HG03064 (cell line): ENCODE measurements at regions not wholly inside any gene's neighbourhood (a gene's known extent, or its start where the extent isn't known, plus 50 kb on each side); places are given as distances from the start of the nearest gene placed in this dataset.

Experiments used
- ATAC-seq: cut with Tn5 transposase; IDR thresholded peaks from one replicate; pipeline ENCODE4 v1.9.1; 2021; ENCODE audit warnings: low read depth; ENCODE audit not compliant: unreplicated experiment

- ATAC-seq, result no peak
Measured at GRCh38 chr4:117783716-117784115, 250.6 kb upstream of the NDST3 start.

GRCh38 chr4:117784266-117784665, 250.0 kb upstream of the NDST3 start:
- no peak for ATAC-seq

GRCh38 chr4:117786566-117786965, 247.7 kb upstream of the NDST3 start:
- ATAC-seq, result no peak

- no peak for ATAC-seq
Measured at GRCh38 chr4:117793845-117794480, 240.3 kb upstream of the NDST3 start.

GRCh38 chr4:117796677-117797076, 237.6 kb upstream of the NDST3 start:
- no peak for ATAC-seq

GRCh38 chr4:117800636-117801035, 233.7 kb upstream of the NDST3 start:
- no peak for ATAC-seq

- no peak for ATAC-seq
Measured at GRCh38 chr4:117801756-117802155, 232.5 kb upstream of the NDST3 start.

- no peak for ATAC-seq
Measured at GRCh38 chr4:117811731-117812130, 222.6 kb upstream of the NDST3 start.

GRCh38 chr4:117814277-117815246, 219.7 kb upstream of the NDST3 start:
- ATAC-seq, result no peak

GRCh38 chr4:117817301-117817700, 217.0 kb upstream of the NDST3 start:
- ATAC-seq, result no peak

GRCh38 chr4:117821834-117822233, 212.5 kb upstream of the NDST3 start:
- ATAC-seq, result no peak

- ATAC-seq, result no peak
Measured at GRCh38 chr4:117823388-117823787, 210.9 kb upstream of the NDST3 start.

- ATAC-seq, result no peak
Measured at GRCh38 chr4:117825600-117825999, 208.7 kb upstream of the NDST3 start.

- no peak for ATAC-seq
Measured at GRCh38 chr4:117831060-117831683, 203.1 kb upstream of the NDST3 start.

GRCh38 chr4:117835566-117835965, 198.7 kb upstream of the NDST3 start:
- no peak for ATAC-seq

GRCh38 chr4:117844594-117844993, 189.7 kb upstream of the NDST3 start:
- no peak for ATAC-seq

GRCh38 chr4:117845270-117845669, 189.0 kb upstream of the NDST3 start:
- no peak for ATAC-seq

GRCh38 chr4:117847849-117848248, 186.4 kb upstream of the NDST3 start:
- no peak for ATAC-seq

- no peak for ATAC-seq
Measured at GRCh38 chr4:117868201-117868600, 166.1 kb upstream of the NDST3 start.

- ATAC-seq, result no peak
Measured at GRCh38 chr4:117873779-117874178, 160.5 kb upstream of the NDST3 start.

- no peak for ATAC-seq
Measured at GRCh38 chr4:117874216-117874615, 160.1 kb upstream of the NDST3 start.
